H1 (cell line): ENCODE measurements at regions not wholly inside any gene's neighbourhood (a gene's known extent, or its start where the extent isn't known, plus 50 kb on each side); places are given as distances from the start of the nearest gene placed in this dataset.

Experiments used
- CTCF ChIA-PET: fragments of 300-600 bp; sonication (Branson Sonifier 250); formaldehyde crosslinking; loops from one replicate; lab custom pipeline; 2021; ENCODE audit not compliant: partially characterized antibody; lab: Charles Lee
- POLR2A ChIA-PET: fragments of 300-600 bp; sonication (Branson Sonifier 250); formaldehyde crosslinking; loops from one replicate; lab custom pipeline; 2021; ENCODE audit warnings: inconsistent platforms; ENCODE audit not compliant: partially characterized antibody; lab: Charles Lee
- DNase-seq, 2 experiments: peaks; one replicate each; pipeline versions ENCODE4 v3.0.0 to v3.0.0-alpha.2; 2010 to 2022; ENCODE audit warnings: low spot score in 2 of 2, low read depth in 1 of 2, mixed read lengths in 1 of 2
- FAIRE-seq: peaks from 2 replicates; lab custom pipeline; 2011; peaks lifted over from hg19 to GRCh38; lab: Jason Lieb, UNC
- H2AFZ ChIP-seq: 2 replicates; pipeline ENCODE4 v1.8.1; 2012; ENCODE audit warnings: low read length, inconsistent platforms
- H2AK5ac ChIP-seq: 2 replicates; pipeline ENCODE4 v1.6.1; 2013; ENCODE audit warnings: low read depth, low read length
- H2BK120ac ChIP-seq: replicated peaks from 2 replicates; pipeline ENCODE3; 2013; ENCODE audit warnings: low read depth, low read length, inconsistent platforms
- H2BK12ac ChIP-seq: 2 replicates; pipeline ENCODE4 v1.6.1; 2013; ENCODE audit warnings: low read depth, low read length
- H2BK15ac ChIP-seq: 2 replicates; pipeline ENCODE4 v1.6.1; 2013; ENCODE audit warnings: low read length
- H2BK20ac ChIP-seq: 2 replicates; pipeline ENCODE4 v1.6.1; 2013; ENCODE audit warnings: low read length
- H2BK5ac ChIP-seq: 2 replicates; pipeline ENCODE4 v1.6.1; 2013; ENCODE audit warnings: low read depth, low read length
- H3K14ac ChIP-seq: 2 replicates; pipeline ENCODE4 v1.6.1; 2013; ENCODE audit warnings: inconsistent platforms; ENCODE audit not compliant: insufficient read length
- H3K18ac ChIP-seq: 2 replicates; pipeline ENCODE4 v1.6.1; 2013; ENCODE audit warnings: low read length; ENCODE audit errors: extremely low read depth
- H3K23ac ChIP-seq: 2 replicates; pipeline ENCODE4 v1.6.1; 2013; ENCODE audit warnings: inconsistent platforms; ENCODE audit not compliant: insufficient read length
- H3K23me2 ChIP-seq: 2 replicates; pipeline ENCODE4 v1.6.1; 2013; ENCODE audit warnings: low read depth, low read length
- H3K27ac ChIP-seq: 2 replicates; pipeline ENCODE4 v1.6.1; 2011; ENCODE audit warnings: low read depth, low read length, inconsistent platforms
- H3K27me3 ChIP-seq, 4 experiments: replicated peaks in 1 of 4; 1 replicate in 1 of 4; 2 replicates in 3 of 4; pipeline versions ENCODE4 v1.6.1 to v1.8.1; 2011 to 2013; ENCODE audit warnings: low read length in 3 of 4, mild to moderate bottlenecking in 3 of 4, inconsistent platforms in 2 of 4, mixed read lengths in 2 of 4, moderate library complexity in 1 of 4; ENCODE audit not compliant: control insufficient read depth in 3 of 4, insufficient read depth in 3 of 4; ENCODE audit errors: extremely low read depth in 1 of 4
- H3K36me3 ChIP-seq, 4 experiments: 2 replicates each; pipeline versions ENCODE4 v1.6.1 to v1.8.1; 2011 to 2013; ENCODE audit warnings: mild to moderate bottlenecking in 4 of 4, low read length in 3 of 4, moderate library complexity in 2 of 4, control low read depth in 1 of 4, inconsistent platforms in 1 of 4; ENCODE audit not compliant: insufficient read depth in 4 of 4, control insufficient read depth in 2 of 4
- H3K4ac ChIP-seq: replicated peaks from 2 replicates; pipeline ENCODE3; 2013; ENCODE audit warnings: low read length, low read depth, mixed read lengths, inconsistent platforms; ENCODE audit not compliant: insufficient read length
- H3K4me1 ChIP-seq, 4 experiments: replicated peaks in 1 of 4; 1 replicate in 1 of 4; 2 replicates in 3 of 4; pipeline versions ENCODE4 v1.6.1 to v1.8.1; 2011 to 2013; ENCODE audit warnings: low read length in 3 of 4, inconsistent platforms in 2 of 4, mixed read lengths in 1 of 4; ENCODE audit not compliant: insufficient read depth in 4 of 4, control insufficient read depth in 3 of 4
- H3K4me2 ChIP-seq, 2 experiments: 2 replicates each; pipeline versions ENCODE4 v1.6.1 to v1.8.1; 2011 to 2013; ENCODE audit warnings: low read depth in 2 of 2, low read length in 2 of 2, control low read depth in 1 of 2, inconsistent platforms in 1 of 2, mild to moderate bottlenecking in 1 of 2; ENCODE audit not compliant: insufficient read depth in 1 of 2
- H3K4me3 ChIP-seq, 4 experiments: fragments of 200-600, 300-600 bp in 1 of 4; sonication (generic), shearing (Covaris generic), sonication (Bioruptor Twin) in 1 of 4; 2 replicates each; pipeline versions ENCODE4 v1.5.1 to v1.8.1; 2011 to 2016; ENCODE audit warnings: low read length in 4 of 4, low read depth in 3 of 4, control low read depth in 2 of 4, inconsistent platforms in 2 of 4, mild to moderate bottlenecking in 2 of 4, mixed read lengths in 1 of 4, moderate library complexity in 1 of 4; ENCODE audit not compliant: insufficient read depth in 2 of 4; ENCODE audit errors: extremely low read depth in 1 of 4
- H3K56ac ChIP-seq: replicated peaks from 2 replicates; pipeline ENCODE3; 2013; ENCODE audit warnings: low read depth, mild to moderate bottlenecking, mixed read lengths, low read length, inconsistent platforms; ENCODE audit not compliant: insufficient read length
- H3K79me1 ChIP-seq: 2 replicates; pipeline ENCODE4 v1.6.1; 2013; ENCODE audit warnings: low read depth, low read length, control low read depth
- H3K79me2 ChIP-seq, 2 experiments: 2 replicates each; pipeline versions ENCODE4 v1.6.1 to v1.8.1; 2012 to 2013; ENCODE audit warnings: low read length in 2 of 2, mild to moderate bottlenecking in 2 of 2, inconsistent platforms in 1 of 2; ENCODE audit not compliant: insufficient read depth in 2 of 2, control insufficient read depth in 1 of 2
- H3K9ac ChIP-seq, 4 experiments: replicated peaks in 1 of 4; 1 replicate in 1 of 4; 2 replicates in 3 of 4; pipeline versions ENCODE4 v1.6.1 to v1.8.1; 2011 to 2013; ENCODE audit warnings: low read depth in 3 of 4, low read length in 3 of 4, control low read depth in 2 of 4, mild to moderate bottlenecking in 2 of 4, moderate library complexity in 2 of 4, inconsistent platforms in 1 of 4; ENCODE audit errors: extremely low read depth in 1 of 4
- H3K9me3 ChIP-seq, 2 experiments: 2 replicates each; pipeline versions ENCODE4 v1.6.1 to v1.8.1; 2012 to 2013; ENCODE audit warnings: mild to moderate bottlenecking in 2 of 2, moderate library complexity in 2 of 2, control low read depth in 1 of 2, inconsistent platforms in 1 of 2, low read depth in 1 of 2, low read length in 1 of 2, mixed read lengths in 1 of 2; ENCODE audit not compliant: insufficient read depth in 2 of 2
- H4K20me1 ChIP-seq, 2 experiments: replicated peaks in 1 of 2; 2 replicates each; pipeline versions ENCODE3 to v1.8.1; 2011 to 2013; ENCODE audit warnings: inconsistent platforms in 2 of 2, low read length in 2 of 2, mild to moderate bottlenecking in 1 of 2; ENCODE audit not compliant: insufficient read depth in 2 of 2, control insufficient read depth in 1 of 2
- H4K5ac ChIP-seq: 2 replicates; pipeline ENCODE4 v1.6.1; 2013; ENCODE audit warnings: low read length, low read depth, mixed read lengths, inconsistent platforms; ENCODE audit not compliant: insufficient read length
- H4K8ac ChIP-seq: 2 replicates; pipeline ENCODE4 v1.8.0; 2013; ENCODE audit warnings: mild to moderate bottlenecking, moderate library complexity, low read length, inconsistent platforms; ENCODE audit not compliant: insufficient read depth; ENCODE audit errors: extremely low read depth
- H4K91ac ChIP-seq: replicated peaks from 2 replicates; pipeline ENCODE3; 2013; ENCODE audit warnings: low read length, mixed read lengths, inconsistent platforms; ENCODE audit not compliant: insufficient read length
- SIX5 ChIP-seq: IDR thresholded peaks from 2 replicates; pipeline ENCODE4 v1.6.1; 2011; ENCODE audit warnings: mild to moderate bottlenecking, low read depth, low read length
- WGBS, 2 experiments: shearing (Covaris generic) in 1 of 2; methylation state at CpG; one replicate each; pipeline versions ENCODE4 v1.1.6 to v1.1.7; 2013 to 2015; ENCODE audit warnings: low lambda C conversion rate in 2 of 2, mixed read lengths in 2 of 2, inconsistent platforms in 1 of 2, low coverage in 1 of 2, missing lambda C conversion rate in 1 of 2; ENCODE audit not compliant: insufficient replicate concordance in 2 of 2, insufficient coverage in 1 of 2, insufficient read length in 1 of 2; ENCODE audit errors: extremely low coverage in 1 of 2, missing lambda C conversion rate in 1 of 2; 5-methylcytosine and 5-hydroxymethylcytosine counted together
- TF ChIP-seq, protein P1 (sequence below): IDR thresholded peaks from 2 replicates; pipeline ENCODE4 v1.6.1; 2012; ENCODE audit warnings: inconsistent platforms

DNA sequence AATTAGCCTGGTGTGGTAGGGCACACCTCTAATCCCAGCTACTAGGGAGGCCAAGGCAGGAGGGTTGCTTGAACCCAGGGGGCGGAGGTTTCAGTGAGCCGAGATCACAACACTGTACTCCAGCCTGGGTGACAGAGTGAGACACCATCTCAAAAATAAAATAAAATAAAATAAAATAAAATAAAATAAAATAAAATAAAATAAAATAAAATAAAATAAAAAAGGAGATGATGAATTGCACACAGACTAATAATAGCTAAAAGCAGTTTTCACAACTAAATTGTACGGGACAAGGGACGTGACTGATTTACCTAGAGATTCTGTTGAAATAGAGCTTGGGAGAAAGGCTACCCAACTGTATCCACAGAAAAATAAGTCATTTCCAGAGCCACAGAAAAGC is 1471.3 kb downstream of the CDH11 start:
- Histone ChIP-seq H3K4ac (no peak overlapping the region), H3K56ac (no peak overlapping the region), H3K27me3 (no peaks in the 10 kb centered on the region), H4K5ac (no peak overlapping the region), H3K4me2 (no peak overlapping the region), H2BK12ac (no peak overlapping the region), H3K79me2 (no peaks in the 10 kb centered on the region), H3K27ac (no peak overlapping the region), H3K4me3 (no peak overlapping the region), H4K20me1 (no peaks in the 10 kb centered on the region), H2BK20ac (no peak overlapping the region), H3K79me1 (no peaks in the 10 kb centered on the region), H3K14ac (no peak overlapping the region), H2AK5ac (no peak overlapping the region), H4K91ac (no peak overlapping the region), H3K18ac (no peak overlapping the region), H4K8ac (no peak overlapping the region), H3K23me2 (no peaks in the 10 kb centered on the region; the same call in 1 of the 2 replicates), H2BK15ac (no peak overlapping the region), H3K23ac (no peak overlapping the region), H3K36me3 (no peaks in the 10 kb centered on the region), H2BK120ac (no peak overlapping the region), H3K9ac (no peak overlapping the region), H2BK5ac (no peak overlapping the region), H3K4me1 (no peaks in the 10 kb centered on the region; a peak in 2 of 7 replicates), H3K9me3 (no peaks in the 10 kb centered on the region), H2AFZ (no peak overlapping the region)
- TF ChIP-seq SIX5 = no peak
- TF ChIP-seq, protein P1, sequence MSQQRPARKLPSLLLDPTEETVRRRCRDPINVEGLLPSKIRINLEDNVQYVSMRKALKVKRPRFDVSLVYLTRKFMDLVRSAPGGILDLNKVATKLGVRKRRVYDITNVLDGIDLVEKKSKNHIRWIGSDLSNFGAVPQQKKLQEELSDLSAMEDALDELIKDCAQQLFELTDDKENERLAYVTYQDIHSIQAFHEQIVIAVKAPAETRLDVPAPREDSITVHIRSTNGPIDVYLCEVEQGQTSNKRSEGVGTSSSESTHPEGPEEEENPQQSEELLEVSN = no peak
- DNase-seq = no peak
- WGBS, 2 experiments = 98% methylated on average over 4 of the region's 4 CpGs; no CpG with 5 or more reads in 1 of the 2 experiments
- ChIA-PET POLR2A (no interaction called here), CTCF (no interaction called here)
- no peak for FAIRE-seq
